ENCODE measurements at regions not wholly inside any gene's neighbourhood (a gene's known extent, or its start where the extent isn't known, plus 50 kb on each side); places are given as distances from the start of the nearest gene placed in this dataset.

GRCh38 chr3:94303266-94303665 lies 240.4 kb downstream of the NSUN3 start:
- TF ChIP-seq, protein P1, sequence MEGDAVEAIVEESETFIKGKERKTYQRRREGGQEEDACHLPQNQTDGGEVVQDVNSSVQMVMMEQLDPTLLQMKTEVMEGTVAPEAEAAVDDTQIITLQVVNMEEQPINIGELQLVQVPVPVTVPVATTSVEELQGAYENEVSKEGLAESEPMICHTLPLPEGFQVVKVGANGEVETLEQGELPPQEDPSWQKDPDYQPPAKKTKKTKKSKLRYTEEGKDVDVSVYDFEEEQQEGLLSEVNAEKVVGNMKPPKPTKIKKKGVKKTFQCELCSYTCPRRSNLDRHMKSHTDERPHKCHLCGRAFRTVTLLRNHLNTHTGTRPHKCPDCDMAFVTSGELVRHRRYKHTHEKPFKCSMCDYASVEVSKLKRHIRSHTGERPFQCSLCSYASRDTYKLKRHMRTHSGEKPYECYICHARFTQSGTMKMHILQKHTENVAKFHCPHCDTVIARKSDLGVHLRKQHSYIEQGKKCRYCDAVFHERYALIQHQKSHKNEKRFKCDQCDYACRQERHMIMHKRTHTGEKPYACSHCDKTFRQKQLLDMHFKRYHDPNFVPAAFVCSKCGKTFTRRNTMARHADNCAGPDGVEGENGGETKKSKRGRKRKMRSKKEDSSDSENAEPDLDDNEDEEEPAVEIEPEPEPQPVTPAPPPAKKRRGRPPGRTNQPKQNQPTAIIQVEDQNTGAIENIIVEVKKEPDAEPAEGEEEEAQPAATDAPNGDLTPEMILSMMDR (IDR thresholded peaks at IDR 0.05; ENCODE audit: low read depth, low read length, poor library complexity, severe bottlenecking) = no peak
- TF ChIP-seq EZH2phosphoT487 (IDR thresholded peaks at IDR 0.05; ENCODE audit: borderline replicate concordance, low read length) = no peak

All from DOHH2 (cell line).